ENCODE measurements at regions not wholly inside any gene's neighbourhood (a gene's known extent, or its start where the extent isn't known, plus 50 kb on each side); places are given as distances from the start of the nearest gene placed in this dataset.

GRCh38 chr4:20505927-20506326 is 194.3 kb upstream of the PACRGL start:
- Histone ChIP-seq H3K4me1 (ENCODE audit: control insufficient read depth in 1 of 2, extremely low read depth in 1 of 2, insufficient read depth in 2 of 2, low read length in 2 of 2) (no peaks in the 10 kb centered on the region), H3K27ac (ENCODE audit: low read length) (no peak overlapping the region), H3K27me3 (replicated peaks in 1 of 2; ENCODE audit: control insufficient read depth in 2 of 2, extremely low read depth in 1 of 2, insufficient read depth in 2 of 2, low read length in 1 of 2) (no peaks in the 10 kb centered on the region), H3K36me3 (ENCODE audit: control insufficient read depth in 2 of 2, extremely low read depth in 1 of 2, insufficient read depth in 1 of 2, low read length in 1 of 2) (no peaks in the 10 kb centered on the region), H3K9me3 (no peaks in the 10 kb centered on the region), H3K4me3 (ENCODE audit: control insufficient read depth in 1 of 2, extremely low read depth in 1 of 2, low read length in 1 of 2) (no peak overlapping the region)
- CTCF ChIA-PET, result no interaction called here
- no peaks in the 10 kb centered on the region for H3K27me3 Mint-ChIP-seq
- no peaks in the 10 kb centered on the region for H3K36me3 Mint-ChIP-seq
- H3K27ac Mint-ChIP-seq, result no peak overlapping the region
- ATAC-seq (replicated peaks in 1 of 4) (no peak), DNase-seq (no peak)
- no peaks in the 10 kb centered on the region for H3K9me3 Mint-ChIP-seq
- POLR2A ChIA-PET, result no interaction called here
- H3K4me1 Mint-ChIP-seq, result no peaks in the 10 kb centered on the region
- no CpG with 5 or more reads among the region's 1 CpG for WGBS (ENCODE audit: insufficient coverage)
- no peak overlapping the region for H3K4me3 Mint-ChIP-seq

GRCh38 chr4:20506827-20507226 is 193.4 kb upstream of the PACRGL start:
- Mint-ChIP-seq H3K9me3 (no peaks in the 10 kb centered on the region), H3K27me3 (no peaks in the 10 kb centered on the region), H3K4me1 (no peaks in the 10 kb centered on the region), H3K36me3 (no peaks in the 10 kb centered on the region), H3K4me3 (no peak overlapping the region), H3K27ac (no peak overlapping the region)
- Histone ChIP-seq H3K27ac (ENCODE audit: low read length) (no peak overlapping the region), H3K9me3 (no peaks in the 10 kb centered on the region), H3K27me3 (replicated peaks in 1 of 2; ENCODE audit: control insufficient read depth in 2 of 2, extremely low read depth in 1 of 2, insufficient read depth in 2 of 2, low read length in 1 of 2) (no peaks in the 10 kb centered on the region), H3K4me1 (ENCODE audit: control insufficient read depth in 1 of 2, extremely low read depth in 1 of 2, insufficient read depth in 2 of 2, low read length in 2 of 2) (no peaks in the 10 kb centered on the region), H3K36me3 (ENCODE audit: control insufficient read depth in 2 of 2, extremely low read depth in 1 of 2, insufficient read depth in 1 of 2, low read length in 1 of 2) (no peaks in the 10 kb centered on the region), H3K4me3 (ENCODE audit: control insufficient read depth in 1 of 2, extremely low read depth in 1 of 2, low read length in 1 of 2) (no peak overlapping the region)
- 67% methylated on average over 1 of the region's 2 CpGs for WGBS (ENCODE audit: insufficient coverage)
- ChIA-PET CTCF (no interaction called here), POLR2A (no interaction called here)
- DNase-seq (no peak), ATAC-seq (replicated peaks in 1 of 4) (no peak)

- Mint-ChIP-seq H3K27ac (no peak overlapping the region), H3K36me3 (no peaks in the 10 kb centered on the region), H3K4me3 (no peak overlapping the region), H3K4me1 (no peaks in the 10 kb centered on the region), H3K9me3 (no peaks in the 10 kb centered on the region), H3K27me3 (no peaks in the 10 kb centered on the region)
- no peaks in the 10 kb centered on the region for H3K27me3 ChIP-seq (replicated peaks in 1 of 2; ENCODE audit: control insufficient read depth in 2 of 2, extremely low read depth in 1 of 2, insufficient read depth in 2 of 2, low read length in 1 of 2)
- no peaks in the 10 kb centered on the region for H3K9me3 ChIP-seq
- H3K4me3 ChIP-seq (ENCODE audit: control insufficient read depth in 1 of 2, extremely low read depth in 1 of 2, low read length in 1 of 2), result no peak overlapping the region
- H3K4me1 ChIP-seq (ENCODE audit: control insufficient read depth in 1 of 2, extremely low read depth in 1 of 2, insufficient read depth in 2 of 2, low read length in 2 of 2), result no peaks in the 10 kb centered on the region
- H3K36me3 ChIP-seq (ENCODE audit: control insufficient read depth in 2 of 2, extremely low read depth in 1 of 2, insufficient read depth in 1 of 2, low read length in 1 of 2), result no peaks in the 10 kb centered on the region
- ChIA-PET CTCF (no interaction called here), POLR2A (interaction anchor here in 1 of 2 donors (0.5 kb wide), 1 partner anchor 27 kb away, joined by 5 read pairs; no protein-coding TSS in a partner anchor)
- DNase-seq, result no peak
- H3K27ac ChIP-seq (ENCODE audit: low read length), result no peak overlapping the region
- no peak for ATAC-seq (replicated peaks in 1 of 4)
- WGBS (ENCODE audit: insufficient coverage), result no CpG with 5 or more reads among the region's 2 CpGs
These were observed 190.9 kb upstream of the PACRGL start for GRCh38 chr4:20509315-20509714.

GRCh38 chr4:20512033-20512792 is 188.0 kb upstream of the PACRGL start:
- no peak overlapping the region for H3K27ac ChIP-seq (ENCODE audit: low read length)
- H3K9me3 Mint-ChIP-seq, result no peaks in the 10 kb centered on the region
- H3K36me3 ChIP-seq (ENCODE audit: control insufficient read depth in 2 of 2, extremely low read depth in 1 of 2, insufficient read depth in 1 of 2, low read length in 1 of 2), result no peaks in the 10 kb centered on the region
- DNase-seq (no peak), ATAC-seq (replicated peaks in 1 of 4) (no peak)
- 93% methylated on average over 5 of the region's 7 CpGs for WGBS (ENCODE audit: insufficient coverage)
- no peak overlapping the region for H3K4me3 ChIP-seq (ENCODE audit: control insufficient read depth in 1 of 2, extremely low read depth in 1 of 2, low read length in 1 of 2)
- no peaks in the 10 kb centered on the region for H3K9me3 ChIP-seq
- no peaks in the 10 kb centered on the region for H3K27me3 Mint-ChIP-seq
- H3K4me3 Mint-ChIP-seq, result no peak overlapping the region
- H3K27ac Mint-ChIP-seq, result no peak overlapping the region
- H3K36me3 Mint-ChIP-seq, result no peaks in the 10 kb centered on the region
- no peaks in the 10 kb centered on the region for H3K27me3 ChIP-seq (replicated peaks in 1 of 2; ENCODE audit: control insufficient read depth in 2 of 2, extremely low read depth in 1 of 2, insufficient read depth in 2 of 2, low read length in 1 of 2)
- no peaks in the 10 kb centered on the region for H3K4me1 Mint-ChIP-seq
- CTCF ChIA-PET, result interaction anchor here in 1 of 2 donors (0.6 kb wide), 1 partner anchor 842 kb away, joined by 3 read pairs; no protein-coding TSS in a partner anchor
- H3K4me1 ChIP-seq (ENCODE audit: control insufficient read depth in 1 of 2, extremely low read depth in 1 of 2, insufficient read depth in 2 of 2, low read length in 2 of 2), result no peaks in the 10 kb centered on the region
- POLR2A ChIA-PET, result no interaction called here

GRCh38 chr4:20512985-20513384 is 187.3 kb upstream of the PACRGL start:
- Histone ChIP-seq H3K4me1 (ENCODE audit: control insufficient read depth in 1 of 2, extremely low read depth in 1 of 2, insufficient read depth in 2 of 2, low read length in 2 of 2) (no peaks in the 10 kb centered on the region), H3K27me3 (replicated peaks in 1 of 2; ENCODE audit: control insufficient read depth in 2 of 2, extremely low read depth in 1 of 2, insufficient read depth in 2 of 2, low read length in 1 of 2) (no peaks in the 10 kb centered on the region), H3K27ac (ENCODE audit: low read length) (no peak overlapping the region), H3K36me3 (ENCODE audit: control insufficient read depth in 2 of 2, extremely low read depth in 1 of 2, insufficient read depth in 1 of 2, low read length in 1 of 2) (no peaks in the 10 kb centered on the region), H3K9me3 (no peaks in the 10 kb centered on the region), H3K4me3 (ENCODE audit: control insufficient read depth in 1 of 2, extremely low read depth in 1 of 2, low read length in 1 of 2) (no peak overlapping the region)
- ChIA-PET CTCF (no interaction called here), POLR2A (no interaction called here)
- H3K27me3 Mint-ChIP-seq, result no peaks in the 10 kb centered on the region
- no peak overlapping the region for H3K4me3 Mint-ChIP-seq
- DNase-seq, result no peak
- no peak for ATAC-seq (replicated peaks in 1 of 4)
- H3K9me3 Mint-ChIP-seq, result no peaks in the 10 kb centered on the region
- H3K4me1 Mint-ChIP-seq, result no peaks in the 10 kb centered on the region
- no peak overlapping the region for H3K27ac Mint-ChIP-seq
- 85% methylated on average over 2 of the region's 5 CpGs for WGBS (ENCODE audit: insufficient coverage)
- no peaks in the 10 kb centered on the region for H3K36me3 Mint-ChIP-seq

- H3K27me3 ChIP-seq (replicated peaks in 1 of 2; ENCODE audit: control insufficient read depth in 2 of 2, extremely low read depth in 1 of 2, insufficient read depth in 2 of 2, low read length in 1 of 2), result no peaks in the 10 kb centered on the region
- H3K36me3 ChIP-seq (ENCODE audit: control insufficient read depth in 2 of 2, extremely low read depth in 1 of 2, insufficient read depth in 1 of 2, low read length in 1 of 2), result no peaks in the 10 kb centered on the region
- H3K9me3 Mint-ChIP-seq, result no peaks in the 10 kb centered on the region
- H3K27ac ChIP-seq (ENCODE audit: low read length), result no peak overlapping the region
- DNase-seq (no peak), ATAC-seq (replicated peaks in 1 of 4) (no peak)
- H3K4me1 ChIP-seq (ENCODE audit: control insufficient read depth in 1 of 2, extremely low read depth in 1 of 2, insufficient read depth in 2 of 2, low read length in 2 of 2), result no peaks in the 10 kb centered on the region
- H3K4me3 ChIP-seq (ENCODE audit: control insufficient read depth in 1 of 2, extremely low read depth in 1 of 2, low read length in 1 of 2), result no peak overlapping the region
- H3K36me3 Mint-ChIP-seq, result no peaks in the 10 kb centered on the region
- no peaks in the 10 kb centered on the region for H3K9me3 ChIP-seq
- no peak overlapping the region for H3K4me3 Mint-ChIP-seq
- no CpG with 5 or more reads among the region's 1 CpG for WGBS (ENCODE audit: insufficient coverage)
- H3K27me3 Mint-ChIP-seq, result no peaks in the 10 kb centered on the region
- H3K27ac Mint-ChIP-seq, result no peak overlapping the region
- POLR2A ChIA-PET, result no interaction called here
- H3K4me1 Mint-ChIP-seq, result no peaks in the 10 kb centered on the region
- CTCF ChIA-PET, result no interaction called here
These were observed 179.4 kb upstream of the PACRGL start for GRCh38 chr4:20520901-20521300.

GRCh38 chr4:20528508-20528907 is 171.8 kb upstream of the PACRGL start:
- no peaks in the 10 kb centered on the region for H3K27me3 ChIP-seq (replicated peaks in 1 of 2; ENCODE audit: control insufficient read depth in 2 of 2, extremely low read depth in 1 of 2, insufficient read depth in 2 of 2, low read length in 1 of 2)
- H3K27ac Mint-ChIP-seq, result no peak overlapping the region
- no peaks in the 10 kb centered on the region for H3K27me3 Mint-ChIP-seq
- ChIA-PET POLR2A (no interaction called here), CTCF (no interaction called here)
- no CpG with 5 or more reads among the region's 1 CpG for WGBS (ENCODE audit: insufficient coverage)
- no peak for DNase-seq
- no peak overlapping the region for H3K4me3 Mint-ChIP-seq
- no peaks in the 10 kb centered on the region for H3K36me3 ChIP-seq (ENCODE audit: control insufficient read depth in 2 of 2, extremely low read depth in 1 of 2, insufficient read depth in 1 of 2, low read length in 1 of 2)
- no peaks in the 10 kb centered on the region for H3K4me1 ChIP-seq (ENCODE audit: control insufficient read depth in 1 of 2, extremely low read depth in 1 of 2, insufficient read depth in 2 of 2, low read length in 2 of 2)
- no peak overlapping the region for H3K27ac ChIP-seq (ENCODE audit: low read length)
- no peaks in the 10 kb centered on the region for H3K4me1 Mint-ChIP-seq
- no peak overlapping the region for H3K4me3 ChIP-seq (ENCODE audit: control insufficient read depth in 1 of 2, extremely low read depth in 1 of 2, low read length in 1 of 2)
- H3K9me3 Mint-ChIP-seq, result peaks cover 0 to 3% (median 0%) of the 10 kb centered on the region in 3 donors
- H3K36me3 Mint-ChIP-seq, result no peaks in the 10 kb centered on the region
- ATAC-seq (replicated peaks in 1 of 4), result no peak
- no peaks in the 10 kb centered on the region for H3K9me3 ChIP-seq

Data from T-cell (primary cell).